M059J (cell line): ENCODE measurements at regions not wholly inside any gene's neighbourhood (a gene's known extent, or its start where the extent isn't known, plus 50 kb on each side); places are given as distances from the start of the nearest gene placed in this dataset.
A peak's percentile ranks its signal among the peaks of the same experiment; 100 is the strongest.
"Not testable (repeated sequence)": the region's sequence is repeated elsewhere in the genome, so short reads cannot be mapped to it uniquely, and the experiment has no call there.

Experiments used
- DNase-seq: peaks from one replicate; pipeline ENCODE4 v3.0.0-alpha.2; 2012; ENCODE audit warnings: low read depth

GRCh38 chr2:194550702-194551101 is 1106.3 kb upstream of the SLC39A10 start:
- DNase-seq, result peak; percentile 4

DNA sequence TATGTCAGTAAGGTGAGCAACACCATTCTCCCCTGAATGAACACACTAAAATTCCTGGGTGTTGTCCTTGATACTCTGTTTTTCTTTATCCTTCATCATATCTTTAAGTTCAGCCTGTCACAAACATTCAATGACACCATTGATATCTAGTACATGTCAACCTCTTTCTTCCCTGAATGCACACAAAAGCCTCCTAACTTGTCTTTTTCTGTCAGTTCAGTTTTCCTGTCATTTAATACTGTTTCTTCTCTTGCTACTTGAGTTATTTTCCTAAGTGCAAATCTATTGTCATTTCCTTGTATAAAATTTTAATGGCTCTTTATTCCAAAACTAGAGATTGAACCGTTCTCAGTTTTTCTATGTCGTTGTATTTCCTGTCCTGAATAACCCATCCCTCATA is 1107.6 kb upstream of the SLC39A10 start:
- no peak for DNase-seq

DNA sequence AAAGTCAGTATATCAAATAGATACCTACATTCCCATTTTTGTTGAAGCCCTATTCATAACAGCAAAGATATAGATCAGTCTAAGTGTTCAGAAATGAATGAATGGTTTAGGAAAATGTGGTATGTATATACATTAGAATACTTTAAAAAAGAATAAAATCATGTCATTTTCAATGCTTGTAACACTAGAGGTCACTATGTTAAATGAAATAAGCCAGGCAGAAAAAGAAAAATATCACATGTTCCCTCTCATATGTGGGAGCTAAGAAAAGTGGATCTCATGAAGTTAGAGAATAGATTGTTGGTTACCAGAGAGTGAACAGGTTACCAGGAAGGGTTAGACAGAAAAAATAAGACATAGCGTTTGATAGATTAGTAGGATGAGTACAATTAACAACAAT is 1111.0 kb upstream of the SLC39A10 start:
- DNase-seq, result no peak

- DNase-seq, result peak; percentile 1
Measured at GRCh38 chr2:194539425-194539824, 1117.6 kb upstream of the SLC39A10 start.

DNA sequence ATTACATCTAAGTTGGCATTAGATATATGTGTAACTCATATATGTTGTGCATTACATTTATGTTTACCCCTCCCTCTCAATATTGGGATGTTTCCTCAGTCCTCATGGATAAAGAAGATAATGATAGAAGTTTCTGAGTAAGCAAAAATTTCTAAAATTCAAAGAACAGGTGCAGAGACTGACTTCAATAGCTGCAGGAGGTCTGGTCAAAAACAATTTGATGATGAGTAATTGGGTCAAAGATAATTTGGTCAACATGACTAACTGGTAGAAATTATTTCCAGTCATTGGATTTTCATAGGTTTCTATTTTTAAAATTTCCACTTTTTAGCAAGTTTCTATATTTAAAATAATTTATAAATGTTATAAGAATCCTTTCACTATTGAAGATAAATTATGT is 1130.9 kb upstream of the SLC39A10 start:
- no peak for DNase-seq

GRCh38 chr2:194514281-194514680 is 1142.7 kb upstream of the SLC39A10 start:
- no peak for DNase-seq

DNA sequence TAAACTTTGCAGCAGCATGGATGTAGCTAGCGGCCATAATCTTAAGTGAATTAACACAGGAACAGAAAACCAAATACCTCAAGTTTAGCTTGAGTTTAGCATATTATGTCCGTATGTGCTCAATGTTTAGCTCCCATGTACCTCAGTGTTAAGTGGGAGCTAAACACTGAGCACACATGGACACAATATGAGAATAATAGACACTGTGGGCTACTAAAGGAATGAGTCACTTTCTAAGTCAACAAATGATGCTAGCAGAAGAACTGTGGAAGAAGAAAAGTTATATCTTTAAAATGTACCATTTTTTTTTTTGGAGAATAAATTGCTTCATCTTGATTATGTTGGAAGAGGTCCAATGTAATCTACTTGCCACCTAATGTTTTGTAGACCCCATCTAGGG is 1146.0 kb upstream of the SLC39A10 start:
- peak; percentile 0 for DNase-seq

- DNase-seq, result not testable (repeated sequence)
Measured at GRCh38 chr2:194504876-194505275, 1152.2 kb upstream of the SLC39A10 start.

- DNase-seq, result no peak
Measured at GRCh38 chr2:194495046-194495445, 1162.0 kb upstream of the SLC39A10 start.

GRCh38 chr2:194494401-194494800 is 1162.6 kb upstream of the SLC39A10 start:
- DNase-seq, result no peak

- no peak for DNase-seq
Measured at GRCh38 chr2:194491409-194492115, 1165.5 kb upstream of the SLC39A10 start.

DNA sequence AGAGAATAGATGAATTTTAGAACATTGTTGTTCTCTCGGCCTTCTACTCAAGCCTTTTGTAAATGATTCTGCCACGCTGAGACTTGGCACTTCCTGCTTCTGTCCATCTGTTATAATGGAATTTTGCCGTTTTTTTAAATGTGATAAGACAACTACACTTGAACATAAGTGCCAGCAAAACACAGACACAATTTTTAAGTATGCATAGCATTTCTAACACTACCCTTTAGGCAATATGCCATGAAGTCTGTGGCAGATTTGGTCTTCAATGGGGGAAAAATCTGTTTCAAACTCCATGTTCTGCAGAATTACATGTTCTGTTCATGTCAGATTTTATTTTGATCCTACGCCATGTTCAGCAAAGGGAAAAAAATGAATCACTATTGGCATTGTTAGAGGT is 1170.7 kb upstream of the SLC39A10 start:
- no peak for DNase-seq

DNA sequence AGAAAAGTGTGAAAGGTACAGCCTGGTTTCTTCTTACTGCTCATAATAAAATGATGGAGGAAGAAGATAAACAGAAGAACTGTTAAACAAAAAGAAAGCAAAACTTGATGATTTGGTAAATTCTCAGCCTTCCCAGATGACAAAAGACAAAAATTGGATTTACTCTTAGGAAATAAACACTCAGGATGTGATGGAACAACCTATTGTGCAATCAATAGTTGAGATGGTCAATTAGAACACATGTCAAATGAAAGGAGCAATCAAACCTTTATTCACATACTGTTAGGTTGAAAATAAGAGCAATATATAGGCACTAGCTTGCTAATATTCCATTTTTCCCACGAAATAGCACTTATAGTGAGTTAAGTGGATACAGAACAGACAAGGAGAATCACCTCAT is 1174.0 kb upstream of the SLC39A10 start:
- DNase-seq, result no peak

DNA sequence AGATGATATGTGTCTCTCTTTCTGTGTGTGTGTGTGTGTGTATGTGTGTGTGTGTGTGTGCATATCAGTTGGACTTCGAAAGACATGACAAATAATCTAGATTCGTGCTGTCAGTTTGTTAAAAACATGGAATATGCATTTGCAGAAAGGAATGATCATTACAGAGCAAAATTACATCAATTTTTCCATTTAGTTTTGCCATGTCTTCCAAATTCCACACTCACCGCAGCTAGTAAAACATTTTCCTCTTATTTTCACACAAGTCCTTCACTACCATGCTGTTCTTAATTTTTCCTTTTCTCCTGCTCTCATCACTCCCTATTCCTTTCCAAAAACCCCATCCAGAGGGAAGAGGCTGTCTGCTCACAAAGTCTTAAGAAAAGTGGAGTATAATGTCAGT is 1191.4 kb upstream of the SLC39A10 start:
- DNase-seq, result no peak

DNA sequence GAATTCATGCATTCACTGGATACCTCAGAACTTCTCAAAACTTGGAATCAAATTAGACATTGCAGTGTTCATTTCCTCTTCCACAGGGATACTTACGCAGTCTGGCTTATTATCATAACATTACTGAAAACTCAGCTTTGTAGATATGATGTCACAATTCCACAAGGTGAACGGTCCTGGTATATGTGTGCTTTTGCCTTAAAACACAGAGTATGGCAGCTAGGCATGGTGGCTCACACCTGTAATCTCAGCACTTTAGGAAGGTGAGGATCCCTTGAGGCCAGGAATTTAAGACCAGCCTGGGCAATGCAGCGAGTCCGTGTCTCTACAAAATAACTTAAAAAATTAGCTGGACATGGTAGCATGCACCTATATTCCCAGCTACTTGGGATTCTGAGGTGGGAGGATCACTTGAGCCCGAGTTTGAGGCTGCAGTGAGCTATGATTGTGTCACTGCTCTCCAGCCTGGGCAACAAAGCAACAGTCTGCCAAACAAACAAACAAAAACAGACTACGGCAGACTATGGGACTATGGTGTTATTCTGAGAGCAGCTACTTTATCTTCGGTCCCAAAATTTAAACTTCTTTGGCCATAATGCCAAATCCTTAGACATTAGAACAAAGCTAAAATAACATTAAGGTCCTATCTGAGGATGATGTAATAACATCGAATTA is 1191.9 kb upstream of the SLC39A10 start:
- DNase-seq, result no peak

DNA sequence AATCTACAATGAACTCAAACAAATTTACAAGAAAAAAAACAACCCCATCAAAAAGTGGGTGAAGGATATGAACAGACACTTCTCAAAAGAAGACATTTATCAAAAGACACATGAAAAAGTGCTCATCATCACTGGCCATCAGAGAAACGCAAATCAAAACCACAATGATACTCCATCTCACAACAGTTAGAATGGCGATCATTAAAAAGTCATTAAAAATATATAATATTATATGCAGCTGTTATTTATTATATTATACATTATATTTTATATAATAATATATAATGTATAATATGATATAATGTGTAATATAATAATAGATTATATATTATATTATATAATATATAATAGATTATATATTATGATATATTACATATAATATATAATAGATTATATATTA is 1194.1 kb upstream of the SLC39A10 start:
- DNase-seq, result not testable (repeated sequence)

DNA sequence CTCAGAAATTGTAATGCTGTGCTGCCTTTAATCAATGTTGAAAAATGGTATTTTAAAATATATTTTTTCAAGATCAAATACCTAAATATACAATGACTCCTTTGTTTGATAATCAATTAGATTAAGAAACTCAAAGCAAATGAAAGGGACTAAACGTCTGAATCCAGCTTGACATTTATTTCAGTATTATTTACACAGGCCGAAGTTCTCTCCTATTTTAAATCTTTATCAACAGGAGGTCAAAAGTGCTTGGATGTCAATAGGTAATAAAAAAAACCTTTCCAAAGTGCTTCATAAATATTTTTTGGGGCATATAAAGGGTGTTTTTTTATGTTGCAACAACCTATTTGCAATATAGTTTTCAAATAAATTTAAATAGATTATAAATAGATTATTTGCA is 1201.7 kb upstream of the SLC39A10 start:
- DNase-seq, result no peak

DNA sequence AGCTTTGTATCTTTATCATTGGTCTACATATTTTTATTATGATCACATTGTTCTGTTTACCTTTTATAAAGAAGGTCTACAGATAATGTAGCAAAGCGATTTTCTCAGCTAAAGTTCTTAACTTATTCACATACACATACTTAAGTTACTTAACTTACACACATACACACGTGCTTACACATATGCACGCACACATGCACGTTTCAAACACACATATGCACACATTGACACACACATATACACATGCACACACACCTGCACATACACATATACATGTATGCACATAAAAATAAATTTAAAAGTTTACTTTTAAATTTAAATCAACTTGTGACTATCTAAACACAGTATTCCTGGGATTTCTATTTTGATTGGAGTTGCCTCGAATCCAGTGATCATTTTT is 1204.5 kb upstream of the SLC39A10 start:
- no peak for DNase-seq

DNA sequence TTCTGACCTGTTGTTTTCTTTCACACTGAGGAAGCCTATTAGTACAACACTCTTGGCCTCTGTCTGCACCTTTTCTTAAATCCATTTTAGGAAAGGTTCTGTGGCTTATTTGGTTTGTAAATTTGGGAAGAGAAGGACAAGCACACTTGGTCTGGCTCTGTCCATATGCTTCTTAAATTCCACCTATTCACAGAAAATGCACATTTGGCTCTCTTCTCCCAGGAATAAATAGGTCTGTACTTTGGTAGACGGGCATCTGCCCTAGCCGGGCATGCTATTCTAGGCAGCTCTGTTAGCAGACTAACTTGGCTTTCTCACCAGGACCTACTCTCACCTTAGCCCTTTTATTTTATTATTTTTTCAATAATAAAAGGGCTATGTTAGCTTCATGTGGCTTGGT is 1211.8 kb upstream of the SLC39A10 start:
- no peak for DNase-seq

GRCh38 chr2:194443926-194444325 is 1213.1 kb upstream of the SLC39A10 start:
- DNase-seq, result no peak

DNA sequence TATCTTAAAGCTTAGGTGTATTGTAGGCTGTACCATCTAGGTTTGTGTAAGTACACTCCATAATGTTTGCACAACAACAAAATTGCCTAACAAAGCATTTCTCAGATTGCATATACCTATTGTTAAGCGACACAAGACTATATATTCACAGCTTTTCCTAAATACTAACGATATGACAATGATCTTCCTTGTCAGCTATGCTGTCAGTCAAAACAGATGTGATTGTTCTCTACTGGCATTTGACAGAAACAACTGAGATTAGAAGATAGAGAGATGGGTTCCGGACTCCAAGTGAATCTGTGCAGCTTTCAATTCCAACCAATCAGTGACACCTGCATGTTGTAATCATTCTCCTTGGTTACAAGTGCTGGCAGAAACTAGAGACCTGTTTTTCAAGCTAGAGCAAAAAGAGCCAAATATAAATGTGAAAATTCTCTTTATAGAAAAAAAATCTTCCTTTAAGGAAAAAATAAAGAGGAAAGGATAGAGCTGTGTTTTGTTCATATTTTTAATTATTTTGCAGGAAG is 1232.3 kb upstream of the SLC39A10 start:
- DNase-seq, result no peak

DNA sequence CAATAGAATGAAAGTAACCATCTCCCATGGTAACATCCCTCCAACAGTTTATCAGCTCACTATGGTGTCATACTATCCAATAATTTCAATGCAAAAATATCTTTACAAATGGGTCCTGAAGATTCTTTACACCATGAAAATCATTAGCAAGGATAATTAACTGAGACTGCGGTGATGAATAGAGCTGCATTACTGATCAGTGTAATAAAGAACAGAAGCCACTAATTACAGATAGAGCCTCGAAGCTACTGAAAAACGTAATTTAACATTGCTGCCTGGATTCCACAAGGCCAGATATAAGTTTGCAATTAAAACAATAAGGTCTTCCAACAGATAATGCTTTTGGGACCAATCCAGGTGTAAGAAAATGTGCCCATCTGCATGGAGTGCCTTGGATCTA is 1245.8 kb upstream of the SLC39A10 start:
- DNase-seq, result no peak

- no peak for DNase-seq
Measured at GRCh38 chr2:194395818-194396217, 1261.2 kb upstream of the SLC39A10 start.
